Epithelial cell of proximal tubule (primary cell): ENCODE measurements at regions not wholly inside any gene's neighbourhood (a gene's known extent, or its start where the extent isn't known, plus 50 kb on each side); places are given as distances from the start of the nearest gene placed in this dataset.
A peak's percentile ranks its signal among the peaks of the same experiment; 100 is the strongest.

Experiments used
- DNase-seq: peaks from one replicate; pipeline ENCODE4 v3.0.0-alpha.2; 2011; ENCODE audit warnings: low read depth
- H3K4me3 ChIP-seq: 2 replicates; pipeline ENCODE4 v1.5.1; 2011; ENCODE audit warnings: low read depth, mild to moderate bottlenecking, low read length
- TF ChIP-seq, protein P1 (sequence below): conservative IDR thresholded peaks from 2 replicates; pipeline ENCODE4 v1.5.1; 2012; ENCODE audit warnings: low read depth, mild to moderate bottlenecking, low read length

GRCh38 chr5:89613222-89613956, 730.4 kb upstream of the MEF2C start:
- no peak overlapping the region for H3K4me3 ChIP-seq
- DNase-seq: peak; percentile 12
- TF ChIP-seq, protein P1, sequence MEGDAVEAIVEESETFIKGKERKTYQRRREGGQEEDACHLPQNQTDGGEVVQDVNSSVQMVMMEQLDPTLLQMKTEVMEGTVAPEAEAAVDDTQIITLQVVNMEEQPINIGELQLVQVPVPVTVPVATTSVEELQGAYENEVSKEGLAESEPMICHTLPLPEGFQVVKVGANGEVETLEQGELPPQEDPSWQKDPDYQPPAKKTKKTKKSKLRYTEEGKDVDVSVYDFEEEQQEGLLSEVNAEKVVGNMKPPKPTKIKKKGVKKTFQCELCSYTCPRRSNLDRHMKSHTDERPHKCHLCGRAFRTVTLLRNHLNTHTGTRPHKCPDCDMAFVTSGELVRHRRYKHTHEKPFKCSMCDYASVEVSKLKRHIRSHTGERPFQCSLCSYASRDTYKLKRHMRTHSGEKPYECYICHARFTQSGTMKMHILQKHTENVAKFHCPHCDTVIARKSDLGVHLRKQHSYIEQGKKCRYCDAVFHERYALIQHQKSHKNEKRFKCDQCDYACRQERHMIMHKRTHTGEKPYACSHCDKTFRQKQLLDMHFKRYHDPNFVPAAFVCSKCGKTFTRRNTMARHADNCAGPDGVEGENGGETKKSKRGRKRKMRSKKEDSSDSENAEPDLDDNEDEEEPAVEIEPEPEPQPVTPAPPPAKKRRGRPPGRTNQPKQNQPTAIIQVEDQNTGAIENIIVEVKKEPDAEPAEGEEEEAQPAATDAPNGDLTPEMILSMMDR: no peak

DNA sequence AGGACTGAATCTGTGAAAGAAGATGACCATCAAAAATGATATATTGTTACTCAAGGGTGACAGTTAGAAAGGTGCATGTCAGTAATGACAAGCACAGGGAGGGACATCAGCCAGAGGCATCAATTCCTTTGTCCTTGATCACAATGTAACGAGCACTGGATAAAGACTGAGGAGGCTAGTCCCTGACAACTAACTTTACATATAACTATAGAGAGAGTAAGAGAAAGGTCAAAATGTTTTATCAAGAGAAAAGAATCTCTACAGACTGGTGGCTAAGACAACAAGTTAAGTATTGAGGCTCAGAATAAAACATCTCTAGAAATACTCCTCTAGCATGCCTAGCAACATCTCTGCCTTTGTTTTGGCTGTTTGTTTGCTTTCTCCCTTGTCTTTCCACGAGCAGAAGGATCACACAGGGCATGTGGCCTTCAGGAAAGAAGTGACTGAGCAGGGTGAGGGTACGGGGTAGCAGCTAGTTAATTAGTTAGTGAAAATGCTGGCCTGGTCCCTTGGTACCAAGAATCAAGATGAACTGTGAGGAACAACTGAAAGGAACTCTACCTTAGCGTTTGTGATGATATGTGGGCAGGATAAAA, 724.1 kb upstream of the MEF2C start:
- no peak overlapping the region for H3K4me3 ChIP-seq
- TF ChIP-seq, protein P1: no peak
- DNase-seq: no peak

- H3K4me3 ChIP-seq: no peak overlapping the region
- TF ChIP-seq, protein P1: no peak
- DNase-seq: no peak
Observed at GRCh38 chr5:89604342-89604741, 721.4 kb upstream of the MEF2C start.

- DNase-seq: no peak
- TF ChIP-seq, protein P1: no peak
- H3K4me3 ChIP-seq: no peak overlapping the region
Observed at GRCh38 chr5:89601880-89602279, 718.9 kb upstream of the MEF2C start.

- TF ChIP-seq, protein P1: no peak
- no peak for DNase-seq
Observed at GRCh38 chr5:89597878-89598277, 714.9 kb upstream of the MEF2C start.

DNA sequence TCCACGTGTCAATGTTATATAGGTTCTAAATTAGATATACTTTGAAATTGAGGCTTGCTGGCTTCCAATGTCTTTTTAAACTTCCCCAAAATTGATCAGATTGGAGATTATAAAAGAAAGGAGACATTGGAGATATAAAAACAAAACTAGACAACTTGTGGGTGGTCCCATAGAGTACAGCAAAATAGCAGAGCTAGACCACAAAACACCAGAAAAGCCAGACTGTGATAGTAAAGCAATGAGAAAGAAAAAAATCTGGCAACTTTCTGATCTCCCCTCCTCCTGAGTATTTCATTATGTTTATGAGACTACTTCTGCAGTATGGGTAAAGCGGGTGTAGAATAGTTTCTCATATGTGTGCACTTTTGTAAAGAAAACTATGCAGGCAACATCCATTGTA, 713.8 kb upstream of the MEF2C start:
- no peak for DNase-seq
- no peak overlapping the region for H3K4me3 ChIP-seq
- TF ChIP-seq, protein P1: no peak

More at GRCh38 chr5:89597878-89598277, 714.9 kb upstream of the MEF2C start:
- H3K4me3 ChIP-seq: no peak overlapping the region

- H3K4me3 ChIP-seq: no peak overlapping the region
- TF ChIP-seq, protein P1: no peak
- DNase-seq: no peak
Observed at GRCh38 chr5:89595056-89595455, 712.1 kb upstream of the MEF2C start.
